Osteoblast (primary cell): ENCODE measurements at regions not wholly inside any gene's neighbourhood (a gene's known extent, or its start where the extent isn't known, plus 50 kb on each side); places are given as distances from the start of the nearest gene placed in this dataset.

Experiments
- DNase-seq: peaks from one replicate; pipeline ENCODE4 v3.0.0; 2011; ENCODE audit warnings: low spot score, mixed read lengths; ENCODE audit not compliant: insufficient read length; ENCODE audit errors: missing footprints
- H2AFZ ChIP-seq: 2 replicates; pipeline ENCODE4 v1.6.0; 2011; ENCODE audit warnings: mild to moderate bottlenecking, low read length
- H3K27ac ChIP-seq: 2 replicates; pipeline ENCODE4 v1.5.1; 2011; ENCODE audit warnings: mild to moderate bottlenecking, low read depth, low read length, moderate library complexity
- H3K27me3 ChIP-seq: 2 replicates; pipeline ENCODE4 v1.6.0; 2012; ENCODE audit warnings: mild to moderate bottlenecking, control low read depth, inconsistent platforms, low read length, moderate library complexity; ENCODE audit not compliant: insufficient read depth
- H3K36me3 ChIP-seq: 2 replicates; pipeline ENCODE4 v1.5.1; 2011; ENCODE audit warnings: mild to moderate bottlenecking, low read length, control low read depth, moderate library complexity; ENCODE audit not compliant: insufficient read depth
- H3K4me1 ChIP-seq: 2 replicates; pipeline ENCODE4 v1.5.1; 2011; ENCODE audit warnings: mild to moderate bottlenecking, low read length, control low read depth, moderate library complexity; ENCODE audit not compliant: insufficient read depth
- H3K4me2 ChIP-seq: 2 replicates; pipeline ENCODE4 v1.6.0; 2011; ENCODE audit warnings: mild to moderate bottlenecking, low read length; ENCODE audit not compliant: insufficient read depth
- H3K4me3 ChIP-seq: fragments of 200-600 bp; sonication (generic); 3 replicates; pipeline ENCODE4 v1.5.1; 2012; ENCODE audit warnings: mild to moderate bottlenecking, low read length, inconsistent platforms; ENCODE audit not compliant: insufficient read depth
- H3K79me2 ChIP-seq: 2 replicates; pipeline ENCODE4 v1.6.0; 2012; ENCODE audit warnings: mild to moderate bottlenecking, low read length, control low read depth, inconsistent platforms; ENCODE audit not compliant: insufficient read depth
- H3K9me3 ChIP-seq: 2 replicates; pipeline ENCODE4 v1.5.1; 2011; ENCODE audit warnings: low read depth, low read length, control low read depth
- H4K20me1 ChIP-seq: 2 replicates; pipeline ENCODE4 v1.6.0; 2012; ENCODE audit warnings: mild to moderate bottlenecking, low read length, control low read depth; ENCODE audit not compliant: insufficient read depth
- CTCF ChIP-seq: IDR thresholded peaks from 2 replicates; pipeline ENCODE4 v1.5.1; 2011; ENCODE audit warnings: mild to moderate bottlenecking, low read depth, low read length, moderate library complexity; ENCODE audit errors: extremely low read depth

GRCh38 chr11:122267602-122268001 lies 151.6 kb upstream of the BLID start:
- no peak for TF ChIP-seq CTCF
- H3K9me3 ChIP-seq: no peaks in the 10 kb centered on the region
- H3K4me1 ChIP-seq: peaks cover 4% of the 10 kb centered on the region
- H3K27me3 ChIP-seq: peaks cover 60% of the 10 kb centered on the region
- H2AFZ ChIP-seq: no peak overlapping the region
- H4K20me1 ChIP-seq: no peaks in the 10 kb centered on the region
- no peak overlapping the region for H3K4me2 ChIP-seq
- no peaks in the 10 kb centered on the region for H3K36me3 ChIP-seq
- DNase-seq: peak; percentile 51
- H3K79me2 ChIP-seq: no peaks in the 10 kb centered on the region
- H3K27ac ChIP-seq: no peak overlapping the region
- no peak overlapping the region for H3K4me3 ChIP-seq

- H3K4me3 ChIP-seq: no peak overlapping the region
- no peak for TF ChIP-seq CTCF
- H4K20me1 ChIP-seq: no peaks in the 10 kb centered on the region
- H3K79me2 ChIP-seq: no peaks in the 10 kb centered on the region
- DNase-seq: no peak
- no peak overlapping the region for H2AFZ ChIP-seq
- no peaks in the 10 kb centered on the region for H3K36me3 ChIP-seq
- no peak overlapping the region for H3K4me2 ChIP-seq
- H3K9me3 ChIP-seq: no peaks in the 10 kb centered on the region
- H3K27ac ChIP-seq: no peak overlapping the region
- peaks cover 4% of the 10 kb centered on the region for H3K4me1 ChIP-seq
- peaks cover 60% of the 10 kb centered on the region for H3K27me3 ChIP-seq
These were observed 150.0 kb upstream of the BLID start for GRCh38 chr11:122265981-122266380.

GRCh38 chr11:122264121-122264520 lies 148.1 kb upstream of the BLID start:
- H3K4me3 ChIP-seq: no peak overlapping the region
- no peaks in the 10 kb centered on the region for H3K36me3 ChIP-seq
- peaks cover 4% of the 10 kb centered on the region for H3K4me1 ChIP-seq
- H3K27me3 ChIP-seq: peaks cover 54% of the 10 kb centered on the region
- DNase-seq: no peak
- no peak overlapping the region for H3K4me2 ChIP-seq
- no peak overlapping the region for H2AFZ ChIP-seq
- H3K9me3 ChIP-seq: no peaks in the 10 kb centered on the region
- TF ChIP-seq CTCF: no peak
- H4K20me1 ChIP-seq: no peaks in the 10 kb centered on the region
- H3K79me2 ChIP-seq: no peaks in the 10 kb centered on the region
- H3K27ac ChIP-seq: no peak overlapping the region

GRCh38 chr11:122261546-122261945 lies 145.5 kb upstream of the BLID start:
- Histone ChIP-seq H3K9me3 (no peaks in the 10 kb centered on the region), H3K4me1 (no peaks in the 10 kb centered on the region), H3K79me2 (no peaks in the 10 kb centered on the region), H3K4me2 (no peak overlapping the region), H3K27me3 (peaks cover 59% of the 10 kb centered on the region), H3K4me3 (no peak overlapping the region), H2AFZ (no peak overlapping the region), H3K27ac (no peak overlapping the region), H3K36me3 (no peaks in the 10 kb centered on the region), H4K20me1 (no peaks in the 10 kb centered on the region)
- DNase-seq: no peak
- TF ChIP-seq CTCF: no peak
